HEK293T (cell line): ENCODE measurements at regions not wholly inside any gene's neighbourhood (a gene's known extent, or its start where the extent isn't known, plus 50 kb on each side); places are given as distances from the start of the nearest gene placed in this dataset.

Experiments used
- ARNT ChIP-seq: fragments of 450-650 bp; IDR thresholded peaks from 2 replicates; pipeline ENCODE4 v1.6.1; 2017; ENCODE audit warnings: mild to moderate bottlenecking
- BHLHE40 ChIP-seq: fragments of 450-650 bp; IDR thresholded peaks from 2 replicates; pipeline ENCODE4 v1.6.1; 2016; ENCODE audit warnings: mild to moderate bottlenecking, moderate library complexity, borderline replicate concordance
- ELF4 ChIP-seq: fragments of 450-650 bp; IDR thresholded peaks from 2 replicates; pipeline ENCODE4 v1.6.1; 2017; ENCODE audit warnings: antibody characterized with exemption
- FOXK2 ChIP-seq: fragments of 450-650 bp; IDR thresholded peaks from 2 replicates; pipeline ENCODE4 v1.6.1; 2016; ENCODE audit warnings: mild to moderate bottlenecking
- FOXM1 ChIP-seq: fragments of 450-650 bp; IDR thresholded peaks from 2 replicates; pipeline ENCODE4 v1.6.1; 2017; ENCODE audit warnings: mild to moderate bottlenecking, borderline replicate concordance
- HDGF ChIP-seq: fragments of 450-650 bp; IDR thresholded peaks from 2 replicates; pipeline ENCODE4 v1.6.1; 2017; ENCODE audit warnings: antibody characterized with exemption, borderline replicate concordance
- LEF1 ChIP-seq: fragments of 450-650 bp; IDR thresholded peaks from 2 replicates; pipeline ENCODE4 v1.6.1; 2017; ENCODE audit warnings: mild to moderate bottlenecking, borderline replicate concordance
- SP1 ChIP-seq: fragments of 450-650 bp; IDR thresholded peaks from 2 replicates; pipeline ENCODE4 v1.6.1; 2017
- SUZ12 ChIP-seq: fragments of 450-650 bp; IDR thresholded peaks from 2 replicates; pipeline ENCODE4 v1.6.1; 2016; ENCODE audit warnings: mild to moderate bottlenecking

DNA sequence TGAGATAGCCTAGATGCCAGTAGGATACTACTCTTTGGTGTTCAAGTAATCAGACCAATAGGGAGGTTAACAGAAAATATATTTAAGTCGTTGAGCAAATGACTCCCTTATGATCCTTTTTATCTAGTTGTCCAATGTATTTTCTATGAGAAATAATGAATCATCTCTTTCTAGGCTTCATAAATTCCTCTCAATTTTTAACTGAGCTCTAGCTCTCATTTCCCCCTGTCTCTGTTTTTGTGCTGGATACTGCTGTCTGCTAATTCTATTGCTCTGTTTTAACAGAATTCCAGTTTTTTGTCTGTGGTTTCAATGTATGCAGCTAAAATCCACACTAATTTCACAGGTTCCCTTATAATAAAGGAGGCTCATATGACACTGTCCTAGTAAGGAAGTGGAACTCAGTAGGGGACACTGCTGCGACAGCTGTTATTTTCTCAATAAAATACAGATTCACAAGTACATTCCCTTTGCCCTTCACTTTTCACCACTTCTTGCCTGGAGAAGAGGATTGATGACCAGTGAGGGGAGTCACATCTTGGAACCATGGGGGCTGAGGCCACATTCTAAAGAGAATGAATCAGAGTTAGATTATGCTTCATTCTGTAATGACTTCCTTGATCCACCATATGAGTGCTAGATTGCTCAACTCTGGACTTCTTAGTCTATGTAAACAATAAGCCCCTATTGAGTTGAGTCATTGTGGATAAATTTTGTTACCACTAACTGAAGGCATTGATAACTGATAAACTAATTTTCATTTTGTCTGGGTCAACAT, 558.7 kb upstream of the KCNMB2 start:
- TF ChIP-seq SP1: no peak
- no peak for TF ChIP-seq BHLHE40
- no peak for TF ChIP-seq SUZ12
- no peak for TF ChIP-seq HDGF
- TF ChIP-seq LEF1: no peak
- TF ChIP-seq ARNT: no peak
- TF ChIP-seq ELF4: no peak
- TF ChIP-seq FOXM1: no peak
- no peak for TF ChIP-seq FOXK2
